ENCODE measurements at regions not wholly inside any gene's neighbourhood (a gene's known extent, or its start where the extent isn't known, plus 50 kb on each side); places are given as distances from the start of the nearest gene placed in this dataset.

- TF ChIP-seq CTCF (IDR thresholded peaks at IDR 0.05): no peak
- TF ChIP-seq POLR2A (IDR thresholded peaks at IDR 0.05): no peak
These were observed 142.2 kb upstream of the DDHD1 start for GRCh38 chr14:53295372-53295771.
